ENCODE measurements at regions not wholly inside any gene's neighbourhood (a gene's known extent, or its start where the extent isn't known, plus 50 kb on each side); places are given as distances from the start of the nearest gene placed in this dataset.

GRCh38 chr20:47865451-47865850 lies 80.2 kb upstream of the SULF2 start:
- no peak for TF ChIP-seq CTCF (conservative IDR thresholded peaks at IDR 0.05; ENCODE audit: low read length)
- no peak for TF ChIP-seq EZH2phosphoT487 (IDR thresholded peaks at IDR 0.05; ENCODE audit: borderline replicate concordance)
